ENCODE measurements at regions not wholly inside any gene's neighbourhood (a gene's known extent, or its start where the extent isn't known, plus 50 kb on each side); places are given as distances from the start of the nearest gene placed in this dataset.

DNA sequence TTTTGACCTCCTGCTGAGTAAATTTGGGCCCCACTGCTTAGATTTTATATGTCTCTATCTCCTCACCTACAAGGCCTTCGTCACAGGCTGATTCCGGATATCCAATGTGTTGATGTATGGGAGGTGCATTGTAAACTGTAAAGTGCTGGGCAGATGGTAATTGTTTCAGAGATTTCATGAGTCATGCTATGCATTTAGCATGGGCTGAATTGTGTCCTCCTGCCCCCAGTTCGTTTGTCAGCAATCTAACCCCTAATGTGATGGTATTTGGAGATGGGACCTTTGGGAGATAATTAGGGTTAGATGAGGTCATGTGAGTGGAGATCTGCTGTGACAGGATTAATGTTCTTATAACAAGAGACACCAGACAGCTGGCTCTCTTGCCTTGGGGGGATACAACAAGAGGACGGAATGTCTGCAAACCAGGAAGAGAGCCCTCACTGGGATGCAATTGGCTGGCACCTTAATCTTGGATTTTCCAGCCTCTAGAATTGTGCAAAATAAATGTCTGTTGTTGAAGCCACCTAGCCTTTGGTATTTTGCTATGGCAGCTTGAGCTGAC is 101.8 kb upstream of the NLRP1 start:
- no peak for TF ChIP-seq CTCF (IDR thresholded peaks at IDR 0.05)
- no peak for TF ChIP-seq POLR2A (IDR thresholded peaks at IDR 0.05)
